Loucy (cell line): ENCODE measurements at regions not wholly inside any gene's neighbourhood (a gene's known extent, or its start where the extent isn't known, plus 50 kb on each side); places are given as distances from the start of the nearest gene placed in this dataset.

Experiments
- H2AFZ ChIP-seq: fragments of 200-600 bp; sonication (generic); 2 replicates; pipeline ENCODE4 v1.6.0; 2016; ENCODE audit warnings: antibody characterized with exemption, mild to moderate bottlenecking, low read length, moderate library complexity
- H3F3A ChIP-seq: fragments of 200-600 bp; 2 replicates; pipeline ENCODE4 v1.6.0; 2016; ENCODE audit warnings: antibody characterized with exemption, low read depth, mild to moderate bottlenecking
- H3K27me3 ChIP-seq: fragments of 200-600 bp; sonication (generic); 2 replicates; pipeline ENCODE4 v1.6.1; 2014; ENCODE audit warnings: low read length, mild to moderate bottlenecking; ENCODE audit not compliant: insufficient read depth, poor library complexity, severe bottlenecking
- H3K36me3 ChIP-seq: fragments of 200-600 bp; sonication (generic); 2 replicates; pipeline ENCODE4 v1.6.1; 2016; ENCODE audit warnings: low read length; ENCODE audit not compliant: insufficient read depth
- H3K4me1 ChIP-seq: fragments of 200-600 bp; sonication (generic); 2 replicates; pipeline ENCODE4 v1.5.1; 2014; ENCODE audit warnings: low read length, mild to moderate bottlenecking; ENCODE audit not compliant: insufficient read depth, poor library complexity, severe bottlenecking
- H3K4me2 ChIP-seq: fragments of 200-600 bp; sonication (generic); 2 replicates; pipeline ENCODE4 v1.6.0; 2014; ENCODE audit warnings: antibody characterized with exemption, low read length, low read depth, mild to moderate bottlenecking; ENCODE audit not compliant: poor library complexity, severe bottlenecking
- H3K4me3 ChIP-seq: fragments of 200-600 bp; sonication (generic); 2 replicates; pipeline ENCODE4 v1.5.1; 2014; ENCODE audit warnings: low read length, mild to moderate bottlenecking, mixed read lengths; ENCODE audit not compliant: poor library complexity, severe bottlenecking
- H3K79me2 ChIP-seq: fragments of 200-600 bp; sonication (generic); 2 replicates; pipeline ENCODE4 v1.6.1; 2014; ENCODE audit warnings: low read length; ENCODE audit not compliant: insufficient read depth
- H3K9ac ChIP-seq: fragments of 200-600 bp; sonication (generic); 2 replicates; pipeline ENCODE4 v1.6.0; 2014; ENCODE audit warnings: mild to moderate bottlenecking, low read depth, low read length, moderate library complexity; ENCODE audit not compliant: poor library complexity, severe bottlenecking
- H3K9me2 ChIP-seq: fragments of 200-600 bp; sonication (generic); replicated peaks from 2 replicates; pipeline ENCODE4 v1.6.1; 2016; ENCODE audit warnings: low read depth, low read length, mixed read lengths
- H3K9me3 ChIP-seq: fragments of 200-600 bp; sonication (generic); 2 replicates; pipeline ENCODE4 v1.6.1; 2014; ENCODE audit warnings: mild to moderate bottlenecking, antibody characterized with exemption, low read length, low read depth; ENCODE audit not compliant: insufficient read depth
- H4K20me1 ChIP-seq: fragments of 200-600 bp; sonication (generic); 2 replicates; pipeline ENCODE4 v1.6.0; 2014; ENCODE audit warnings: antibody characterized with exemption, low read length, mild to moderate bottlenecking; ENCODE audit not compliant: insufficient read depth, poor library complexity, severe bottlenecking
- CTCF ChIP-seq: fragments of 200-600 bp; sonication (generic); conservative IDR thresholded peaks from 2 replicates; pipeline ENCODE4 v1.5.1; 2014; ENCODE audit warnings: mild to moderate bottlenecking, antibody characterized with exemption, low read length
- EZH2phosphoT487 ChIP-seq: fragments of 200-600 bp; IDR thresholded peaks from 2 replicates; pipeline ENCODE4 v1.6.1; 2018; ENCODE audit warnings: antibody characterized with exemption, mild to moderate bottlenecking, moderate library complexity, borderline replicate concordance

- Histone ChIP-seq H3K36me3 (no peaks in the 10 kb centered on the region), H4K20me1 (no peaks in the 10 kb centered on the region), H3K4me3 (no peak overlapping the region), H3K9ac (no peak overlapping the region), H3K9me2 (no peaks in the 10 kb centered on the region), H3K79me2 (no peaks in the 10 kb centered on the region), H3K4me2 (no peak overlapping the region), H3K4me1 (no peaks in the 10 kb centered on the region), H3K27me3 (no peaks in the 10 kb centered on the region), H2AFZ (no peak overlapping the region), H3K9me3 (0 out of 2 replicates have a peak, but pooled peaks cover 3% of the 10 kb centered on the region), H3F3A (no peaks in the 10 kb centered on the region)
- TF ChIP-seq EZH2phosphoT487 (no peak), CTCF (no peak)
These were observed 958.8 kb upstream of the TMEM132C start for GRCh38 chr12:127308148-127308547.

GRCh38 chr12:127310548-127310947, 956.4 kb upstream of the TMEM132C start:
- Histone ChIP-seq H3K9me3 (0 out of 2 replicates have a peak, but pooled peaks cover under 1% of the 10 kb centered on the region), H3K9ac (no peak overlapping the region), H3K4me1 (no peaks in the 10 kb centered on the region), H3K4me3 (no peak overlapping the region), H4K20me1 (no peaks in the 10 kb centered on the region), H3K4me2 (no peak overlapping the region), H3K27me3 (no peaks in the 10 kb centered on the region), H2AFZ (no peak overlapping the region), H3K36me3 (no peaks in the 10 kb centered on the region), H3K9me2 (no peaks in the 10 kb centered on the region), H3F3A (no peaks in the 10 kb centered on the region), H3K79me2 (no peaks in the 10 kb centered on the region)
- TF ChIP-seq CTCF: no peak
- no peak for TF ChIP-seq EZH2phosphoT487

GRCh38 chr12:127311720-127312364, 955.1 kb upstream of the TMEM132C start:
- Histone ChIP-seq H3K79me2 (no peaks in the 10 kb centered on the region), H3F3A (no peaks in the 10 kb centered on the region), H3K36me3 (no peaks in the 10 kb centered on the region), H2AFZ (no peak overlapping the region), H3K9me3 (no peaks in the 10 kb centered on the region), H4K20me1 (no peaks in the 10 kb centered on the region), H3K4me3 (no peak overlapping the region), H3K4me2 (no peak overlapping the region), H3K9ac (no peak overlapping the region), H3K9me2 (no peaks in the 10 kb centered on the region), H3K4me1 (no peaks in the 10 kb centered on the region), H3K27me3 (no peaks in the 10 kb centered on the region)
- no peak for TF ChIP-seq CTCF
